ENCODE measurements at regions not wholly inside any gene's neighbourhood (a gene's known extent, or its start where the extent isn't known, plus 50 kb on each side); places are given as distances from the start of the nearest gene placed in this dataset.

- Histone ChIP-seq H2AK5ac (ENCODE audit: low read depth, low read length) (no peak overlapping the region), H3K27me3 (replicated peaks in 1 of 4; ENCODE audit: control insufficient read depth in 3 of 4, extremely low read depth in 1 of 4, insufficient read depth in 3 of 4, low read length in 3 of 4) (no peaks in the 10 kb centered on the region), H3K4me1 (replicated peaks in 1 of 4; ENCODE audit: control insufficient read depth in 3 of 4, insufficient read depth in 4 of 4, low read length in 3 of 4) (no peaks in the 10 kb centered on the region), H2BK5ac (ENCODE audit: low read depth, low read length) (no peak overlapping the region), H2BK120ac (replicated peaks; ENCODE audit: low read depth, low read length) (no peak overlapping the region), H2BK12ac (ENCODE audit: low read depth, low read length) (no peak overlapping the region), H3K27ac (ENCODE audit: low read depth, low read length) (no peak overlapping the region), H3K18ac (ENCODE audit: extremely low read depth, low read length) (no peak overlapping the region), H3K4ac (replicated peaks; ENCODE audit: insufficient read length, low read depth, low read length) (no peak overlapping the region), H3K23ac (ENCODE audit: insufficient read length) (no peak overlapping the region), H2AFZ (ENCODE audit: low read length) (no peak overlapping the region), H3K23me2 (ENCODE audit: low read depth, low read length) (no peaks in the 10 kb centered on the region), H4K20me1 (replicated peaks in 1 of 2; ENCODE audit: control insufficient read depth in 1 of 2, insufficient read depth in 2 of 2, low read length in 2 of 2) (no peaks in the 10 kb centered on the region), H3K4me2 (ENCODE audit: insufficient read depth in 1 of 2, low read depth in 2 of 2, low read length in 2 of 2) (no peak overlapping the region), H3K14ac (ENCODE audit: insufficient read length) (no peak overlapping the region), H3K79me2 (ENCODE audit: control insufficient read depth in 1 of 2, insufficient read depth in 2 of 2, low read length in 2 of 2) (no peaks in the 10 kb centered on the region), H3K4me3 (ENCODE audit: extremely low read depth in 1 of 4, insufficient read depth in 2 of 4, low read depth in 3 of 4, low read length in 4 of 4) (no peak overlapping the region), H4K8ac (ENCODE audit: extremely low read depth, insufficient read depth, low read length) (no peak overlapping the region), H3K36me3 (ENCODE audit: control insufficient read depth in 2 of 4, insufficient read depth in 4 of 4, low read length in 3 of 4) (no peaks in the 10 kb centered on the region), H2BK20ac (ENCODE audit: low read length) (no peak overlapping the region), H3K56ac (replicated peaks; ENCODE audit: insufficient read length, low read depth, low read length) (no peak overlapping the region), H4K5ac (ENCODE audit: insufficient read length, low read depth, low read length) (no peak overlapping the region), H3K9ac (replicated peaks in 1 of 4; ENCODE audit: extremely low read depth in 1 of 4, low read depth in 3 of 4, low read length in 3 of 4) (no peak overlapping the region), H2BK15ac (ENCODE audit: low read length) (no peak overlapping the region), H4K91ac (replicated peaks; ENCODE audit: insufficient read length, low read length) (no peak overlapping the region), H3K79me1 (ENCODE audit: low read depth, low read length) (no peaks in the 10 kb centered on the region), H3K9me3 (ENCODE audit: insufficient read depth in 2 of 2, low read depth in 1 of 2, low read length in 1 of 2) (peaks cover 0 to 4% of the 10 kb centered on the region in 2 experiments; a peak in 1 of 4 replicates)
- 91% methylated on average over 3 of the region's 3 CpGs; no CpG with 5 or more reads in 1 of the 2 experiments for whole genome bisulfite sequencing, 2 experiments (ENCODE audit: extremely low coverage in 1 of 2, insufficient coverage in 1 of 2, insufficient read length in 1 of 2, insufficient replicate concordance in 2 of 2, low coverage in 1 of 2, low lambda C conversion rate in 2 of 2, missing lambda C conversion rate in 1 of 2)
- POLR2A ChIA-PET (ENCODE audit: partially characterized antibody): no interaction called here
- CTCF ChIA-PET (ENCODE audit: partially characterized antibody): interaction anchor here (0.8 to 1.2 kb wide), 2 partner anchors 13 to 48 kb away, joined by 3 read pairs; no protein-coding TSS in a partner anchor
- no peak for DNase-seq (ENCODE audit: low read depth in 1 of 2, low spot score in 2 of 2)
- FAIRE-seq: no peak
- TF ChIP-seq NANOG (IDR thresholded peaks at IDR 0.05; ENCODE audit: insufficient read depth, low read depth, low read length, poor library complexity, severe bottlenecking): no peak
- TF ChIP-seq GABPA (IDR thresholded peaks at IDR 0.05; ENCODE audit: borderline replicate concordance, insufficient read depth, low read length): no peak
- TF ChIP-seq SIRT6 (IDR thresholded peaks at IDR 0.05; ENCODE audit: low read length): no peak
- TF ChIP-seq JUND (IDR thresholded peaks at IDR 0.05; ENCODE audit: low read length): no peak
- TF ChIP-seq RAD21 (IDR thresholded peaks at IDR 0.05 in 1 of 2, conservative IDR thresholded peaks at IDR 0.05 in 1 of 2; ENCODE audit: low read depth in 2 of 2, low read length in 2 of 2): no peak
- TF ChIP-seq RBBP5 (IDR thresholded peaks at IDR 0.05; ENCODE audit: borderline replicate concordance, low read depth, low read length): no peak
- TF ChIP-seq BRCA1 (IDR thresholded peaks at IDR 0.05; ENCODE audit: low read depth, low read length): no peak
- no peak for TF ChIP-seq RXRA (IDR thresholded peaks at IDR 0.05; ENCODE audit: insufficient read depth, low read depth, low read length)
- TF ChIP-seq, protein P1, sequence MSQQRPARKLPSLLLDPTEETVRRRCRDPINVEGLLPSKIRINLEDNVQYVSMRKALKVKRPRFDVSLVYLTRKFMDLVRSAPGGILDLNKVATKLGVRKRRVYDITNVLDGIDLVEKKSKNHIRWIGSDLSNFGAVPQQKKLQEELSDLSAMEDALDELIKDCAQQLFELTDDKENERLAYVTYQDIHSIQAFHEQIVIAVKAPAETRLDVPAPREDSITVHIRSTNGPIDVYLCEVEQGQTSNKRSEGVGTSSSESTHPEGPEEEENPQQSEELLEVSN (IDR thresholded peaks at IDR 0.05): no peak
- TF ChIP-seq, protein P2, sequence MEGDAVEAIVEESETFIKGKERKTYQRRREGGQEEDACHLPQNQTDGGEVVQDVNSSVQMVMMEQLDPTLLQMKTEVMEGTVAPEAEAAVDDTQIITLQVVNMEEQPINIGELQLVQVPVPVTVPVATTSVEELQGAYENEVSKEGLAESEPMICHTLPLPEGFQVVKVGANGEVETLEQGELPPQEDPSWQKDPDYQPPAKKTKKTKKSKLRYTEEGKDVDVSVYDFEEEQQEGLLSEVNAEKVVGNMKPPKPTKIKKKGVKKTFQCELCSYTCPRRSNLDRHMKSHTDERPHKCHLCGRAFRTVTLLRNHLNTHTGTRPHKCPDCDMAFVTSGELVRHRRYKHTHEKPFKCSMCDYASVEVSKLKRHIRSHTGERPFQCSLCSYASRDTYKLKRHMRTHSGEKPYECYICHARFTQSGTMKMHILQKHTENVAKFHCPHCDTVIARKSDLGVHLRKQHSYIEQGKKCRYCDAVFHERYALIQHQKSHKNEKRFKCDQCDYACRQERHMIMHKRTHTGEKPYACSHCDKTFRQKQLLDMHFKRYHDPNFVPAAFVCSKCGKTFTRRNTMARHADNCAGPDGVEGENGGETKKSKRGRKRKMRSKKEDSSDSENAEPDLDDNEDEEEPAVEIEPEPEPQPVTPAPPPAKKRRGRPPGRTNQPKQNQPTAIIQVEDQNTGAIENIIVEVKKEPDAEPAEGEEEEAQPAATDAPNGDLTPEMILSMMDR (IDR thresholded peaks at IDR 0.05; ENCODE audit: control extremely low read depth in 1 of 3, insufficient read depth in 1 of 3, low read depth in 1 of 3, low read length in 3 of 3): no peak
- TF ChIP-seq POLR2A (IDR thresholded peaks at IDR 0.05; ENCODE audit: control extremely low read depth in 1 of 2, low read depth in 2 of 2, low read length in 2 of 2): no peak
- no peak for TF ChIP-seq HDAC6 (IDR thresholded peaks at IDR 0.05; ENCODE audit: low read depth, low read length)
These were observed 143.9 kb downstream of the MRPS6 start for GRCh38 chr21:34217263-34217662.

Data from H1 (cell line).